ENCODE measurements at regions not wholly inside any gene's neighbourhood (a gene's known extent, or its start where the extent isn't known, plus 50 kb on each side); places are given as distances from the start of the nearest gene placed in this dataset.

GRCh38 chr18:25724121-25724520, 366.3 kb downstream of the SS18 start:
- TF ChIP-seq, protein P1, sequence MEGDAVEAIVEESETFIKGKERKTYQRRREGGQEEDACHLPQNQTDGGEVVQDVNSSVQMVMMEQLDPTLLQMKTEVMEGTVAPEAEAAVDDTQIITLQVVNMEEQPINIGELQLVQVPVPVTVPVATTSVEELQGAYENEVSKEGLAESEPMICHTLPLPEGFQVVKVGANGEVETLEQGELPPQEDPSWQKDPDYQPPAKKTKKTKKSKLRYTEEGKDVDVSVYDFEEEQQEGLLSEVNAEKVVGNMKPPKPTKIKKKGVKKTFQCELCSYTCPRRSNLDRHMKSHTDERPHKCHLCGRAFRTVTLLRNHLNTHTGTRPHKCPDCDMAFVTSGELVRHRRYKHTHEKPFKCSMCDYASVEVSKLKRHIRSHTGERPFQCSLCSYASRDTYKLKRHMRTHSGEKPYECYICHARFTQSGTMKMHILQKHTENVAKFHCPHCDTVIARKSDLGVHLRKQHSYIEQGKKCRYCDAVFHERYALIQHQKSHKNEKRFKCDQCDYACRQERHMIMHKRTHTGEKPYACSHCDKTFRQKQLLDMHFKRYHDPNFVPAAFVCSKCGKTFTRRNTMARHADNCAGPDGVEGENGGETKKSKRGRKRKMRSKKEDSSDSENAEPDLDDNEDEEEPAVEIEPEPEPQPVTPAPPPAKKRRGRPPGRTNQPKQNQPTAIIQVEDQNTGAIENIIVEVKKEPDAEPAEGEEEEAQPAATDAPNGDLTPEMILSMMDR (IDR thresholded peaks at IDR 0.05), result no peak
- no peak for TF ChIP-seq EZH2 (IDR thresholded peaks at IDR 0.05; ENCODE audit: borderline replicate concordance, insufficient read depth, low read depth, low read length, poor library complexity, severe bottlenecking)

Data from B cell (primary cell).